T-helper 2 cell treated with Interferon-gamma antibody and Interleukin-4, amounts not matched to agents 5 μg/mL and 100 μg/mL, for 36 hours (primary cell): ENCODE measurements at regions not wholly inside any gene's neighbourhood (a gene's known extent, or its start where the extent isn't known, plus 50 kb on each side); places are given as distances from the start of the nearest gene placed in this dataset.

Experiments
- DNase-seq: peaks from one replicate; pipeline ENCODE4 v3.0.0; 2021; ENCODE audit warnings: low spot score
- H3K27ac Mint-ChIP-seq: one replicate; pipeline ENCODE4 v1.8.0; 2021; ENCODE audit warnings: mild to moderate bottlenecking, mixed read lengths
- H3K27me3 Mint-ChIP-seq: one replicate; pipeline ENCODE4 v1.8.0; 2021; ENCODE audit warnings: low read depth, mixed read lengths
- H3K36me3 Mint-ChIP-seq: one replicate; pipeline ENCODE4 v1.8.0; 2021; ENCODE audit warnings: low read depth, mixed read lengths
- H3K4me1 Mint-ChIP-seq: one replicate; pipeline ENCODE4 v1.8.0; 2021; ENCODE audit warnings: low read depth, mixed read lengths
- H3K4me3 Mint-ChIP-seq: one replicate; pipeline ENCODE4 v1.8.0; 2022; ENCODE audit warnings: mild to moderate bottlenecking, moderate library complexity, mixed read lengths
- H3K9me3 Mint-ChIP-seq: one replicate; pipeline ENCODE4 v1.8.0; 2021; ENCODE audit warnings: mixed read lengths

DNA sequence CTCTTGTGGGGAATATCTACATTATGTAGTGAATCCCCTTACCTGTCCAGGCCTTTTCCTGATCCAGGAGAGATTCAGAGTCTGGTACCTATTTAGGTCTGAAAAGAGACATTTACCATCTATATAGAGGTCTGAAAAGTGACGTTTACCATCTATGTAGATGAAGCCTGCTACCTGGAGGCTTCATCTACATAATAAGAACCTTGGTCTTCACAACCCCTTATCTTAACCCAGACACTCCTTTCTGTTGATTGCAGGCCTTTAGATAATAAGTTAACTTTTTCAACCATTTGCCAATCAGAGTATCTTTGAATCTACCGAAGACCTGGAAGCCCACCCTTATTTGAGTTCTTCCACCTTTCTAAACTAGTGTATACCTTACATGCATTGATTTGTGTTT is 113.0 kb upstream of the DMRT1 start:
- H3K27me3 Mint-ChIP-seq, result no peaks in the 10 kb centered on the region
- H3K4me3 Mint-ChIP-seq, result no peak overlapping the region
- no peaks in the 10 kb centered on the region for H3K9me3 Mint-ChIP-seq
- no peaks in the 10 kb centered on the region for H3K4me1 Mint-ChIP-seq
- no peak for DNase-seq
- H3K27ac Mint-ChIP-seq, result no peak overlapping the region
- peaks cover 25% of the 10 kb centered on the region for H3K36me3 Mint-ChIP-seq

DNA sequence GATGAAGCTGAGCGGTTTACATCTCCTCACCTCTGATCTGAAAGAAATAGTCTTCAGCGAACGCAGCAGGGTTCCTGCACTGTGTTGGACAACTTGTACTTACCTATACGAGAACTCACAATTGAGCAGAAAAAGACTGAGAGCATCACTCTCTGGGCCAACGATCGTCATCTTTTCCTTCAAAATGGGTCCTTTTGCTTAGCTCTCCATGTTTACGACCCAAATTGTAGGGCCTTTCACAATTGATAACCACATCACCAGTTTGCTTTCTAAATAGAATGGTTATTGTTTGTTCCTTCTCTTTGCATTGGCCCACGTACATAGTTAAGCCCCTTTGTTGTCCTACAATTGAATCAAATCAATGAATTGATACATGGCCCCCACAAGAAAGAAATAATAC is 110.0 kb upstream of the DMRT1 start:
- no peaks in the 10 kb centered on the region for H3K4me1 Mint-ChIP-seq
- H3K27ac Mint-ChIP-seq, result no peak overlapping the region
- H3K27me3 Mint-ChIP-seq, result no peaks in the 10 kb centered on the region
- H3K9me3 Mint-ChIP-seq, result no peaks in the 10 kb centered on the region
- no peak for DNase-seq
- H3K4me3 Mint-ChIP-seq, result no peak overlapping the region
- peaks cover 27% of the 10 kb centered on the region for H3K36me3 Mint-ChIP-seq

DNA sequence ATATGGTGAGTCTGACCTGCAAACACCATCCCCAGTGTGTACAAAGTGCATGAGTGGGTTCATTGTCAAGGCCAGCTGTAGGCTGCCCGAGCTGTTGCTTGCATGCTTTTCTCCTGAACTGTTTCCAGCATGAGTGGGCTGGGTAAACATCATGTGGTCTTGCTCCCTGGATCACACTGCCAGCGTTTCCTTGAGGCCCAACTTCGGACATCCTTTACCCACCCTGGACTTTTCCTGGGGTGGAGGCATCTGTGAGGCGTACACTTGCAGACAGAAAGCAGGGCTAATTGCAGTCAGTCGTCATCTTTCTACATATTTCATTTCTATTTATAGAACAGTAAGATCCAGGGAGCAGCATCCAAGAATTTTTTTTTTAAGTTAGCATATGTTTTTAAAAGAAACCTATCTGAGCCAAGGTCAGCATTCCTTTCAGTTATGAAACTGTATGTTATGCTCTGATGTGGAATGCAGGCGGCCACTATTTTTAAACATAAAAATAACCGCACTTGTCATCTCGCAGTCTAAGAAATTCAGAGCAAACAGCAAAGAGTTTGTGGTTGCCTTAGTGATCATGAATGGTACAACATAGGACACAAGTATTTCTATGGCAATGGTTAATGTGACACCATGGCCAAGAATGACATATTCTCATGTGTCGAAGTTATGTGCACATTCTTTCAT is 106.5 kb upstream of the DMRT1 start:
- Mint-ChIP-seq H3K27me3 (no peaks in the 10 kb centered on the region), H3K4me1 (no peaks in the 10 kb centered on the region), H3K4me3 (no peak overlapping the region), H3K9me3 (no peaks in the 10 kb centered on the region), H3K36me3 (peaks cover 29% of the 10 kb centered on the region), H3K27ac (no peak overlapping the region)
- no peak for DNase-seq

DNA sequence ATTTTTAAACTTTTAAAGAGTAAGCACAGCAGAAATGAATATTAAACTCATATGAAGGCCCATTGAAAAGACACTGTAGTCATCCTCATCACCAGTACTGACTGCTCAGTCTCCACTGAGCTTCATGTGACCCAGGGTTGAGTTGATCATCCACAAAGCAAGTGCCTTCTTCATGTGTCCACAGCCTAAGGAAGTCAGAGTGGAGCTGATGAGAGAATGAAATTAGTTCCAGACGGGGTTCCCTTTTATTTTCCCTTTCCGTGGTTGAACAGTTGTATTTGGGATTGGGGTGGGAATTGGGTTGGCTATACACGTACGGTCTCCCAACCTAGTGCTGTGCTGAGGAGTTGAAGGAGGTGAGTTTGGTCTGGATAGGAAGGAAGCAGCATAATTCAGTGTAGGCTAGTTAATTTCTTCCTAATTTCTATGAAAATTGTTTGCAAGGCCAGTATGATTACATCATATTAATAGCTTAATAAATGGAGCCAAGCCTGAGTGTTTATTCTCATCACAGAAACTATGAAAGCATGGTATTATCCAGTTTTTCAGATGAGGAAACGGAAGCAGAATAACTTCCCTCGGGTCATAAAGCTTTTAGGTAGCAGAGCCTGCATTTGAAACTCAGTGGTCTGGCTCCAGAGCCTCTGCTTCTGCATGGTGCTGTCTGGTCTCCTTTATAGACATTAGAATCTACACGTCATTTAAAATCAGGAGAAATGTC is 103.9 kb upstream of the DMRT1 start:
- H3K27me3 Mint-ChIP-seq, result no peaks in the 10 kb centered on the region
- no peak for DNase-seq
- no peaks in the 10 kb centered on the region for H3K9me3 Mint-ChIP-seq
- no peak overlapping the region for H3K27ac Mint-ChIP-seq
- peaks cover 29% of the 10 kb centered on the region for H3K36me3 Mint-ChIP-seq
- no peak overlapping the region for H3K4me3 Mint-ChIP-seq
- no peaks in the 10 kb centered on the region for H3K4me1 Mint-ChIP-seq

DNA sequence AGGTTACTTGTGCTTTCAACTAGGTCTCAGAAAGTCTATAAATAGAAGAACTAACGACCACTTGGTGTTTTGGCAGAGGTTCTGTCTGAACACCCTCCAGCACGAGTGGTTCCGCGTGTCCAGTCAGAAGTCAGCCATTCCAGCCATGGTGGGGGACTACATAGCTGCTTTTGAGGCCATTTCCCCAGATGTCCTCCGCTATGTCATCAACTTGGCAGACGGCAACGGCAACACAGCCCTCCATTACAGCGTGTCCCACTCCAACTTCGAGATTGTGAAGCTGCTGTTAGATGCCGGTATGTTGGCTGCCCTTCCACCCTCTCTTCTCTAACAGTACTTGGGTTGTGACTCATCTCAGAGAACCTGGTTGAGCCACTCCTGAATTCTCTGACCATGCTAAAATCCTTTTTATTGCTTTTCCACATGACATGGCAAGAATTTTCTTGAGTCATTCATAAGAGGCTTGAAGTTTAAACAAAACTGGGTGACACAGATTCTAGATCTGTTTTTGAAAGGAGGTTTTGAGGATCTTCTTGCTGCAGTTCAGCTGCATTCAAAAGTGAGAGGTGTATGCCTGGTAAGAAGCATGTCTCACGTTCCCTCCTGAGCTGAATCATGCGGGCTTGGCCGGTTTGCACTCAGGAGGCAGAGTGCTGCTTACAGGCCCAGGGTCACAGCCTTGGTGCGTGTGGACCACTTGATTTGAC is 103.1 kb upstream of the DMRT1 start:
- Mint-ChIP-seq H3K4me1 (peaks cover 2% of the 10 kb centered on the region), H3K4me3 (no peak overlapping the region)
- no peak for DNase-seq

DNA sequence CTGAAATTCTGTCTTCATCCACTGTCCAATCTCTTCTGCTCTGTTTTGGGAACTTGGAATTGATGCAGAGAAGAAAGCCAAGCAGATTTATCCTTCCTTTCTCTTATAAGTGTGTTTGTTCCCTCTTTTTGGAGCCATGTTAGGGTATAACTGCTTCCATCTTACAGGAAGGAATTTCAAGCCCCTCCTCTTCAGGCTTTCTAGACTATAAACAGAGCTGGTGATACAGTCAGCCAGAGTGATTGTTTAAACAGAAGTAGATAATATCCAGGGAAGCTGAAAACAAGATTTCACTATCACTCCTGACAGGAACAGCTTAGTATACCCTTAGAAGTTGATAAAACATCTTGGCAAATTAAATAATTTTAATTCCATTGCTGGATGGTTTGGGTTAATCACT is 102.1 kb upstream of the DMRT1 start:
- Mint-ChIP-seq H3K4me3 (no peak overlapping the region), H3K27me3 (no peaks in the 10 kb centered on the region), H3K36me3 (peaks cover 42% of the 10 kb centered on the region), H3K27ac (no peak overlapping the region), H3K4me1 (peaks cover 5% of the 10 kb centered on the region), H3K9me3 (no peaks in the 10 kb centered on the region)
- no peak for DNase-seq

More for the DNA sequence above, 103.1 kb upstream of the DMRT1 start:
- Mint-ChIP-seq H3K36me3 (peaks cover 36% of the 10 kb centered on the region), H3K27me3 (no peaks in the 10 kb centered on the region), H3K9me3 (no peaks in the 10 kb centered on the region), H3K27ac (no peak overlapping the region)

DNA sequence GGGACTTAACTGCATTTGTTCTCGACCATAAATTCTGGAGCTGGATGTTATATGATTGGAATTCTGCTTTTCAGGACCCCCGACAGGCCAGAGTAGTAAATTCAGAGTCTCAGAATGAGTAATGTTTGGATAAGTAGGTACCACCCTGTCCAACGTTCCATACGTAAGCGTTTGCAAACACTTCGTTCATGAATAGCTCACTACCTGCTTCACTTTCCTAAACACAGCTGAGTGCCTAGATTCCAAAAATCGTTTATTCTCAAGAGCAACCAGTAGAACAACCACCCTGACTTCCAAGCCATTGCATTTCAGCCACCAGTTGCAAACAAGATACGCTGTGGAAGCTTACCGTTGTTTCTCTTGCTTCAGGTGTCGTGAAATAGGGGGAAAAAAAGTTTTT is 101.3 kb upstream of the DMRT1 start:
- Mint-ChIP-seq H3K27me3 (no peaks in the 10 kb centered on the region), H3K36me3 (peaks cover 46% of the 10 kb centered on the region), H3K9me3 (no peaks in the 10 kb centered on the region), H3K4me1 (peaks cover 5% of the 10 kb centered on the region), H3K4me3 (no peak overlapping the region), H3K27ac (no peak overlapping the region)
- DNase-seq, result no peak

DNA sequence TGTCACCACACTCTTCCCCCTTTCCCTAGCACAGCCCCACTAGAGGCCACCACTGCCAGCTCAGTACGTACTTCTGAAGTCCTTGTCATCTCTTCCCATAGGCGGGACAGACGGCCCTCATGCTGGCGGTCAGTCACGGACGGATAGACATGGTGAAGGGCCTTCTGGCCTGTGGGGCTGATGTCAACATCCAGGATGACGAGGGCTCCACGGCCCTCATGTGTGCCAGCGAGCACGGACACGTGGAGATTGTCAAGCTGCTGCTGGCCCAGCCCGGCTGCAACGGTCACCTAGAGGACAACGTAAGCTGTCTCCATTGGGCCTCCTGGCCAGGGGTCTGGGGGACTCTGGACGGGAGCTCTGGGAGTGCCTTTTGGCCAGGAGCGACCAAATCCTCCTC is 99.4 kb upstream of the DMRT1 start:
- H3K9me3 Mint-ChIP-seq, result no peaks in the 10 kb centered on the region
- no peak overlapping the region for H3K4me3 Mint-ChIP-seq
- DNase-seq, result no peak
- no peak overlapping the region for H3K27ac Mint-ChIP-seq
- no peaks in the 10 kb centered on the region for H3K27me3 Mint-ChIP-seq
- peaks cover 59% of the 10 kb centered on the region for H3K36me3 Mint-ChIP-seq
- H3K4me1 Mint-ChIP-seq, result peaks cover 13% of the 10 kb centered on the region

DNA sequence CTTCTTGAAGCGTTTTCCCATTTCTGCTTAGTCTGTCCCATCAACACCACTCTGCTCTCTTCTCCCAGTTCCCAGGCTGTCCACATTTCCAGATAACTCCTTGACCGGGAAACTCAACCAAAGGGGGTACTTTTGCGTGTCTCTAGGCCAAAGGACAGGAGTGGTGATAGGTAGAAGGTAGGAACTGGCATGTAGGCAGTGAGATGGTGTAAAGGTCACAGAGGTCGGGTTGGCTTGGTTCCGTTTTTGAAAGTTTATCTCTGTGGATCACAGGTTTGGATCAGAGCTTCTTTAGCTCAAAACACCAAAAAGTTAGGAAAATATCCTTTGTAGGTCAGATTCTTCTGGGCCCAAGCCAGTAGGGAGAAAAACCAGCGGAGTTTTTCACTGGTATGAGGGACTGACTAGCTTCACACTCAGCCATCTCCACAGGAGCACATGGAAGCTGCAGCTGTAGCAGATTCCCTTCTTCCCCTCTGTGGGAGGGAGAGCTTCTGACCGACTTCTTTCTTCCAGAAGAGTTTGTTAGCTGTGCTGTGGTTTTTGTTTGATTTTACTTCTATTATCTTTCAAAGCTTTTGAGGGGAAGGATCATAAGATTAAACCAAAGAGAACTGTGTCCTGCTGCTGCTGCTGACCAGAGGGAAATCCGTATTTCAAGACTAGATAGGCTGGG is 98.4 kb upstream of the DMRT1 start:
- Mint-ChIP-seq H3K36me3 (peaks cover 65% of the 10 kb centered on the region), H3K27ac (no peak overlapping the region), H3K9me3 (no peaks in the 10 kb centered on the region), H3K4me3 (no peak overlapping the region), H3K4me1 (peaks cover 23% of the 10 kb centered on the region), H3K27me3 (no peaks in the 10 kb centered on the region)
- no peak for DNase-seq

DNA sequence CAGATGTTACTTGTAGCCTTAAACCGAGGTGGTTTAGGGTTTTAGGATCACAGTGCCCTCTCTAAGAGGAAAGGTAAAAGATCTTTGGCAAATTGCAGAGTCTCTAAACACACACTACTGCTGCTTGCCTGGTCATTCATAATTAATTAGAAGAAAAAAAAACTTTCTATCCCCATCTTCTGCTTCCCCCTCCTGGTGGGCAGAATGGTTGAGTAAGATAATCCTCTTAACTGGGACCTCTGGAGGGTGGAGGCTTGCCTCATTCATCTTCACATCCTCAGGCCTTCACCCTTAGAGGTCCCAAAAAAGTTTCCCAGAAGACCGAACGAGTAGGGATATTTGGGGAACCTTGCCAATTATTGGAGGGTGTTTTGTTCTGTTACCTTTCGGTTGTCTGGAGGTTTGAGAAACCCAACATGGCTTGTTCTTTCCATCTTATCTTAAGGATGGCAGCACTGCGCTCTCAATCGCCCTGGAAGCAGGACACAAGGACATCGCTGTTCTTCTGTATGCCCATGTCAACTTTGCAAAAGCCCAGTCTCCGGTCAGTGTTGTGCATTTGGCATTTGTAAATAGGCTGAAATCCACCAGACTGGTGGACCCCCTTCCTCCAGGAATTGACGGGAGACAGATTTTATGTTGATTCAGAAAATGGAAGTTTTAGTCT is 97.3 kb upstream of the DMRT1 start:
- peaks cover 61% of the 10 kb centered on the region for H3K36me3 Mint-ChIP-seq
- no peaks in the 10 kb centered on the region for H3K27me3 Mint-ChIP-seq
- no peak overlapping the region for H3K27ac Mint-ChIP-seq
- DNase-seq, result no peak
- H3K4me3 Mint-ChIP-seq, result no peak overlapping the region
- H3K4me1 Mint-ChIP-seq, result peaks cover 33% of the 10 kb centered on the region
- H3K9me3 Mint-ChIP-seq, result no peaks in the 10 kb centered on the region

DNA sequence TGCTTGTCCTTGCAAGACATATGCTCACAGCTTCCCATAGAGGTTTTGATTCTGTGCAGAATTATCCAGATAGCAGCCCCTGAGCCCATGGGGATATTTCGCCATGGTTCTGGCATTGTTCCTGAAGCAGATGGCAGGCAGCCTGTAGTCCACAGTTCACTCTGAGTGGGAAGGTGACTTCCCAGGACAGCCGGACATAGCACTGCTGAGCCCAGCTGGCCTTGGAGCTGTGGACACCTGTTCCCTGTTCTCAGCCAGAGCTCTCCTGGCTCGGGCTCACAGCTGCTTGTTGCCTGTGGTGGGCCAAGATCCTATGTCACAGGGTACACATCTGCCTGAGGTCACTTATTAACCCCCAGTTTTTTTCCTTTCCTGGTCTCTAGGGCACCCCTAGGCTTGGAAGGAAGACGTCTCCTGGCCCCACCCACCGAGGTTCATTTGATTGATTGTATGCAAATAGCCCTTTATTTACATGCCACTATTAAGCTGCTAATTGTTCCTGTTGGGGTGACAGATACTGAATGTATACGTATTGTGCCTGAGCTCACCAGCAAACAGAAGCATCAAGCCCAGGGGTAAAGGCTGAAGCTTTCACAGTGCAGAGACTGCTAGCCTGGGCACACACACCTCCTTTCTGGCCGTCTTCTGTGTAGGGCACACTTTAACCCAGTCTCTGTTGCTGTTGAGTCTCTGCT is 96.6 kb upstream of the DMRT1 start:
- DNase-seq, result no peak
- H3K36me3 Mint-ChIP-seq, result peaks cover 57% of the 10 kb centered on the region

DNA sequence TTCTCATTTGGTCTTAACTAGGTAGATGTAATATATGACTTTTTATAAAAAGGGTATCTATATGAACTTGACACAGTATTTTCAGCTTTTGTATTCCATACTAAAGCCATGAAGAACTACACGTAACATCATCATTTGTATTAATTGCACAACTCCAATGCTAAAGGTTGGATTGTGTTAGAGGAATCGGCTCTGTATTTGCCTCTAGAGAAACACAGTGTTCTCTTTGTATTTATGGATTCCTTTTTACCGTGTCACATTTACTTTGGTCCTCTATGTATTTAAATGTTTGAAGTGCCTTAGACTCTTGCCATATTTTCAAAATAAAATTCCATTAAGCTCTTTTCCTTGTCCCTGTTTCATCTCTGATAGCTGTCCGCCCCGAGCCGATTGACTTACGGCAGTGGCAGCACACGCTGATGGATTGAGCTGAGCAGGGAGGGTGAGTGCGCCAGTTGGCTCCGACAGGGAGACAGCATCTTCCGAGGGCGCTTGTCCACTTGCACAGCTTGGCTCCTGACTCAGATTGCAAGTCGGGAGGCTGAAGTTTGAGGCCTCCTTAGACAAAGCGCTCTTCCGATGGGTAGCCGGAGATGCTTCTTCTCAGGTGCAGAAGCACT is 95.6 kb upstream of the DMRT1 start:
- DNase-seq, result no peak
- H3K4me1 Mint-ChIP-seq, result peaks cover 49% of the 10 kb centered on the region
- H3K4me3 Mint-ChIP-seq, result no peak overlapping the region
- H3K36me3 Mint-ChIP-seq, result peaks cover 50% of the 10 kb centered on the region
- no peaks in the 10 kb centered on the region for H3K9me3 Mint-ChIP-seq
- no peaks in the 10 kb centered on the region for H3K27me3 Mint-ChIP-seq
- no peak overlapping the region for H3K27ac Mint-ChIP-seq

More for the DNA sequence above, 96.6 kb upstream of the DMRT1 start:
- Mint-ChIP-seq H3K9me3 (no peaks in the 10 kb centered on the region), H3K27me3 (no peaks in the 10 kb centered on the region), H3K4me3 (no peak overlapping the region), H3K4me1 (peaks cover 39% of the 10 kb centered on the region), H3K27ac (no peak overlapping the region)
